ENCODE measurements at regions not wholly inside any gene's neighbourhood (a gene's known extent, or its start where the extent isn't known, plus 50 kb on each side); places are given as distances from the start of the nearest gene placed in this dataset.

DNA sequence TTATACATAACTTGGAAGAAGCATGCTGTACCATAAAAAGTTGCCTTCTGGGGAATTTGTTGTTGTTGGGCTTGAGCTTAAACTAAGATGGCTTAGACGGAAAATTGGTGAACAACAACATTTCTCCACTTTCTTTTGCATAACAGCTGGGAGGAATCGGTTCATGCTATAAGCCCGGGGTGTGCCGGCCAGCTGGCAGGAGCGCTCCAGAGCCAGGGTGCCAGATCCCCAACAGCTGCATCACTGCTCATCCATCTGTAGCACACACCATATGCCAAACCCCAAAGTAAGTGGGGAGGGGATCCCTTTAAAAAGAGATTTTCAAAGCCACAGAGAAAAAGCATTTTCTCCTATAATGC is 419.5 kb upstream of the ARGLU1 start:
- DNase-seq: no peak

DNA sequence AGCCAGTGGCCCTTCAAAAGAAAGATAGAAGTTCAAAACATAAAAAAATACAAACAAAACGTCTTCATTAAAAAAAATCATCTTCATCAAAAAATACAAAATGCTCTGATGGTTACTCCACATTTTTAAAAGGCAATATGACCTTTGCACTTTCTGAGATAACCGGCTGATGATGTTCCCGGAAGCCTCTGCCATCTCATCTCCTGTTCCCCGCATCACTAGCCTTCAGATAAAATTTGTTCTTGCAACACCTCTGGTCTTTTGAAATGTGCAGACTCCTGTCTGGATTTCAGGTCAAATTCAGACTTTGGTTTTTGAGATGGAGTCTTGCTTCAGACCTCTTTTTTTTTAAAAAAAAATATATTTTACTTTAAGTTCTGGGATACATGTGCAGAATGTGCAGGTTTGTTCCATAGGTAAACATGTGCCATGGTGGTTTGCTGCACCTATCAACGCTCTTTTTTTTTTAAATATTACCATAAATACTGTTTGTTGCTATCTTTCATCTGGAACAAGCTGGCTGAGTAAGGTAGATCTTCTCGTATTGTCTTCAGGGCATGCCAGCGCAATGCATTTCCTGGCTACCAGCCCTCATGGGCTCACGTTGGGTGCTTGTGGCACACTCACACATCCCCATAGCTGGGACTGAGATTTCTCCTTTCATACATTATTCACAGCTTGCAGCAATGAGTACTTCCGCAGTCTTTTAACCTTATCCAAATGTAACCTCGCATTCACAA is 418.9 kb upstream of the ARGLU1 start:
- no peak for DNase-seq

- DNase-seq: no peak
Observed at GRCh38 chr13:106986033-106986484, 418.1 kb upstream of the ARGLU1 start.

GRCh38 chr13:106985481-106985880 is 417.5 kb upstream of the ARGLU1 start:
- no peak for DNase-seq

- no peak for DNase-seq
Observed at GRCh38 chr13:106981051-106981450, 413.1 kb upstream of the ARGLU1 start.

DNA sequence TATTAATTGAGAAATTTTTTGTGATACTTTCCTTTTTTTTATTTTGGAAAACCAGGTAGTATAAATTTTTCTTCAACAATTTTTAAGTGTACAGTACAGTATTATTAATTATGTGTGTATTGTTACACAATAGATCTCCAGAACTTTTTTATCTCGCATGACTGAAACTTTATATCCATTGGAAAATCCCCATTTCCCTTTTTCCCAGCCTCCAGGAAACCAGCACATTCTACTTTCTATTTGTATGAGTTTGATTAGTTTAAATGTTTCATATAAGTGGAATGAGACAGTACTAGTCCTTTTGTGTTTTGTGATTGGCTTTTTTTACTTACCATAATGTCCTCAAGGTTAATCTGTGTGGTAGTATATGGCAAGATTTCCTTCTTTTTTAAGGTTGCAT is 399.5 kb upstream of the ARGLU1 start:
- DNase-seq: no peak

DNA sequence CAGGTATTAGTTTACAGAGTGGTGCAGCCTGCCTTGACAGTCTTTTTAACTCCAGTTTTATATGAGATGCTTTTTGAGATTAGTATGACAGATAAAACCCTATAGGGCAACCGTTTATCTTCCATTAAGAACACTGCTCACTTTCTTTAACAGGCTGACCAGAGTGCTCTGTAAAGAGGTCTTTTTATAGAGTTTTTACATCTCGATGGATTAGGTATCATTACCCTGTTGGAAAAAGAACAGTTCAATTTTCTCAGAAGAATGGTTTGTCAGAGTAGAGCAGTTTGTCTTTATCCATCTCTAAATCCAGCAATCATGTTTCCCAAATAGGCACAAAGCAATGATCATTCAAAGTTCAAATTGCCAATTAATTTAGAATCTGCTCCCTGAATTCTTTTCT is 395.2 kb upstream of the ARGLU1 start:
- no peak for DNase-seq

DNA sequence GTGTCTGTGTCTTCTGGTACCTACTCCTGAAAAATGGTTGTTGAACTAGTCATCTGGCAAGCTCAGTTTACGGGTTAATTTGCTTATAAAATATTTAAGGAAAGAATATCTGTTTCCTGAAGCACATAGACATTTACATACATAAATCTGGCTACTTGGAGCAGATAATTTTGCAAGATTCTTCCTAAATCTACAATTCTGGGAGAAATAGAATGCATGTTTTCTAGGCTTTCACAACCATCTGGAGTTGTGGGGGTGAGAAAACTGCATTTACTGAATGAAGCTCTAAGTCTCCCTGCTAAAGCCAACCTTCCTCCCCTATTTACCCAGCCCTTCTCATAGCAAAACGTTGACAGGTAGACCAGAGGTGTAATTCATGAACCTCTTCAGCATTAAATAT is 393.7 kb upstream of the ARGLU1 start:
- no peak for DNase-seq

DNA sequence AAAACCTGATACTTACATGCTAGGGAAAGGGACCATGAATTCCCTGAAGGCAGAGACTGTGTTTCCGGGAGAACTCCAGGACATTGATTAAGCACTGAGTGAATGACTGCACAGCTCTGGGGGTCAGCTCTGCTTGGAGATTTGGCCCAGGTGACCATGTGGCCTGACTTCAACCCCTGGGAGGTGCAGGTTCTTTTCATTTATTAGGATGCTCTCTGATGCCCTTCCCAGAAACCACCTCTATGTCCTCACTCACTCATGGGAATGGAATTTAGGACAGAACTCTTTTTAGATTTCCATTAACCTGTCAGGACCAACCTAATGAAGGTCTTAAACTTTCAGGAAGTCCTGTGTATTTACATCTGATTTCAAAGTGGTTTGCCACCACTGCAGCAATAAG is 393.3 kb upstream of the ARGLU1 start:
- no peak for DNase-seq

GRCh38 chr13:106958621-106959048 is 390.7 kb upstream of the ARGLU1 start:
- DNase-seq: no peak

- no peak for DNase-seq
Observed at GRCh38 chr13:106942563-106942962, 374.6 kb upstream of the ARGLU1 start.

GRCh38 chr13:106941779-106942178 is 373.8 kb upstream of the ARGLU1 start:
- no peak for DNase-seq

- DNase-seq: no peak
Observed at GRCh38 chr13:106927421-106927820, 359.5 kb upstream of the ARGLU1 start.

GRCh38 chr13:106922384-106922783 is 354.4 kb upstream of the ARGLU1 start:
- DNase-seq: no peak

DNA sequence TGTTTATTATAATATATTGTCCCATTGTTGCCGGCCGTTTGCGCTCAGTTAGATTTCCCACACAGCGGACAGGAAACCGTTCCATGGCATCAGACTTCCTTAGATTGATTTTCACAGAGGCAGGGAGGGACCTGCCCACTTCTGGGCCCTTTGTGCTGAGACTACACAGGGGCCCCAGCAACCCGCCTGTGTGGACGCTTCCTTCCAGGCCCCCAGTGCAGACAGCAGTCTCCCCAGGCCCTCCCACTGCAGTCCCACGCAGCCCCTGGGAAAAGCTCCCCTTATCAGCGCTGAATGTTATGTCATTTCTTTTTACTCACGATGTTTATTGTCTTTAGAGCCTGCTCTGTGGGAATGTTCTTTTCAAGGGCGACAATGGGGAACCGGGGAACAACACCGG is 351.7 kb upstream of the ARGLU1 start:
- DNase-seq: peak; percentile 7 to 28

DNA sequence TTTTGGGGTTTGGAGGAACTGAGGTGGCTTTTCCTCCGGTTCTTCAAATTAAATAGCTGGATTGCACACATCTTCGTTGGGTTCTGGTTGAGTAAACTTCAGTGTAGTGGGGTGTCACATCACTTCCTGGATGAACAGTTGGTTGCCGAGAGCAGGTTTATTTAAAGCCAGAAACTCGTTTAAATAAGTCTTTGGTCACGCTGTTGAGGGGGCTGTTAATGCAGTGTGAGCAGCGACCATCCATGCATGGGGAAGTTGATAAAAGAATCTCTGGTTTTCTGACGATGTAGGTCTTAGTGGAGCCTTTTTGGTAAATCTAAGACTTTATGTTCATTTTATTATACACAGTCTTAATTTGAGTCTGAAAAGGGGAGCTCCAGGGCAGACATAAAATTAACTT is 351.2 kb upstream of the ARGLU1 start:
- peak; percentile 52 to 53 for DNase-seq

GRCh38 chr13:106918557-106918860 is 350.6 kb upstream of the ARGLU1 start:
- peak in 1 of 2 experiments; percentile 26 for DNase-seq

GRCh38 chr13:106917673-106918556 is 350.0 kb upstream of the ARGLU1 start:
- peak; percentile 78 to 84 for DNase-seq

DNA sequence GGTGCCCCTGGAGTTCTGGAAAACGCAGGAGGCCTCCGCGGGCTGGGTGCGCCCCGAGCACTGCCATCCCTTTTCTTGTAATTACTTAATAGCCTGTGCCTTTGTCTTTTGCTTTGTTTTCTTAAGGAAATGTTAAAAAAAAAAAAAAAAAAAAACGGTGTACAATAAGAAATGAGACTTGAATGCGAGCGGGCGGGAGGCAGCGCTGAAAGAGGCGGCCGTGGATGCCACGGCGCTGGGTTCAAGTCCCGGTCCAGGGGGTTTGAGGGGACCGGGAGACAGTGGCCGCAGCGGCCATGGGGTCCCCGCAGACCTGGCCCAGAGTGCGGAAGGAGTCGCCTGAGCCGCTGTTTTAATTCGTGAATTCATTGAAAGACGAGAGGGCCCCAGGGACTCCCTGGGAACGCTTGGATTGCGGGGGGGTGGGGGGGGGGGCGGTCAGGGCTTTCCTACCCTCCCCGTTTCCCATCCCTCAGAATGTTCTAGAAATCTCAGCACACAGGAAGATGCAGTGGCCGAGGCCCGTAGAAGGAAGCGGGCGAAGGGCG is 349.2 kb upstream of the ARGLU1 start:
- DNase-seq: no peak

DNA sequence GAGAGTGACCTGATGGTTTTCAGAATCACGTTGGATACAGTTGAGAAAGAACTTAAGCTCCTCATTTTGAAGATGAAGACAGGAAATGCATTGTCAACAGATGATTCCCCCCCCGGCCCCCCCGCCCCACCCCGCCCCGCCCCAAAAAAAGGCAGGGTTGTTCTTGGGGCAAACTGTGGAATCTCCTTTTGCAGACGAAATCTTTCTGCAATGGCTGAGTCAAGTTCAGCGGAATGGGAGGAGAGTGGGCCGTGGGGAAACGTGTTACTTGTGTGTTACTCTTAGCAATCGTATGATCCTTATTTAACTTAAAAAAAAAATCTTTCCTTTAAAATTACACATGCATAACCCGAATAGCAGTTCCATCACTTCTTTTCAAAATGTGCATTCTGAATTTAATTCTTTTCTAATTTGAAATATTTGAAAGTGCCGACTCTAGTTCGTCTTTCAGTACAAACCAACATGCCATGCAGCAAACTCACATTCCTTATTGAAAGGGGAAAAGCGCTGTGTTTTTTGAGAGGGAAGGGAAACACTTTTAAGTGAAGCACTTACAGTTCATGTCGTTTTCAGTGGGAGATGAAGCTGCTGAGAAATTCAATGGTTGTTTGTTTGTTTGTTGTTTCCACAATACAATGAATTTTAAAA is 348.5 kb upstream of the ARGLU1 start:
- DNase-seq: no peak

- no peak for DNase-seq
Observed at GRCh38 chr13:106915146-106915545, 347.2 kb upstream of the ARGLU1 start.

- DNase-seq: peak in 1 of 2 experiments; percentile 14
Observed at GRCh38 chr13:106911627-106912026, 343.7 kb upstream of the ARGLU1 start.

DNA sequence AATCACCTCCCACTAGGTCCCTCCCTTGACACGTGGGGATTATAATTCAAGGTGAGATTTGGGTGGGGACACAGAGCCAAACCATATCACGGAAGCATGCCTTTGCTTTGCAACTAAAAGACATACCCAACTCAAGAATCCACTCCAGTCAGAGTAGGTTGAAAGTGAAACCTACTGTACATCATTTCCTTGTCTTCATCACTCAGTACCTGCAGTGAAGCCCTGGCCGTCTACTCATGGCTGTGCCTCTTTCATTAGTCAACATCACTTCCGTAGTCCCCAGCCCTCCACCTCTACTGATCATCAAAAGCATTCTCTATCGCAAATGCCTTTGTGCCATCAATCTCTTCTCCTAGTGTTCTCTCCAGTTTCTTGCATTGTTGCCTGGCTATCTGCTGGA is 343.1 kb upstream of the ARGLU1 start:
- DNase-seq: no peak

Data from Kasumi-1 (cell line).